Omental fat pad (tissue), 3 donors: ENCODE measurements at regions not wholly inside any gene's neighbourhood (a gene's known extent, or its start where the extent isn't known, plus 50 kb on each side); places are given as distances from the start of the nearest gene placed in this dataset.

Source experiments
- ATAC-seq: fragments of 150-250 bp; one replicate; pipeline ENCODE4 v1.9.1; 2016; ENCODE audit warnings: mild to moderate bottlenecking, moderate library complexity; ENCODE audit not compliant: low FRiP score
- DNase-seq: peaks from one replicate; pipeline ENCODE4 v3.0.0-alpha.2; 2019; ENCODE audit warnings: low spot score
- TF ChIP-seq, protein P1 (sequence below), 3 donors: fragments of 450-650 bp; IDR thresholded peaks; one replicate each; pipeline ENCODE4 v1.5.1; 2016 to 2017; ENCODE audit warnings: antibody characterized with exemption in 3 of 3, mild to moderate bottlenecking in 3 of 3, moderate library complexity in 2 of 3

DNA sequence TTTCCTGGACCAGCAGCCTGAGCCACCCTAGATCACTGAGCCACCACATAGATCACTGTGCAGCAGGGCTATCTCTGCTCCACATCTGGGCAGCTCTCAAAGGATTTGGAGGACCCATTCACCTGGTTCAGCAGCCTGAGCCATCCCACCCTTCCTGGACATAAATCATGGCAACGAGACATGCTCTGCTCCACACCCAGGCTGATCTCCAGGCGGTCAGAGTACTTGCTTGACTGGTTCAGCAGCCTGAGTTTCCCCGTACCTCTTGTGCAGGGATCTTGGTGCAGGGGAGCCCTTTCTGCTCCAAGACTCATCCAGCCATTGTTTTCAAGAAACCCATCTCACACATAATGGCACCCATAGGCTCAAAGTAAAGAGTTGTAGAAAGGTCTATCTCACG is 195.3 kb downstream of the LIG4 start:
- TF ChIP-seq, protein P1, sequence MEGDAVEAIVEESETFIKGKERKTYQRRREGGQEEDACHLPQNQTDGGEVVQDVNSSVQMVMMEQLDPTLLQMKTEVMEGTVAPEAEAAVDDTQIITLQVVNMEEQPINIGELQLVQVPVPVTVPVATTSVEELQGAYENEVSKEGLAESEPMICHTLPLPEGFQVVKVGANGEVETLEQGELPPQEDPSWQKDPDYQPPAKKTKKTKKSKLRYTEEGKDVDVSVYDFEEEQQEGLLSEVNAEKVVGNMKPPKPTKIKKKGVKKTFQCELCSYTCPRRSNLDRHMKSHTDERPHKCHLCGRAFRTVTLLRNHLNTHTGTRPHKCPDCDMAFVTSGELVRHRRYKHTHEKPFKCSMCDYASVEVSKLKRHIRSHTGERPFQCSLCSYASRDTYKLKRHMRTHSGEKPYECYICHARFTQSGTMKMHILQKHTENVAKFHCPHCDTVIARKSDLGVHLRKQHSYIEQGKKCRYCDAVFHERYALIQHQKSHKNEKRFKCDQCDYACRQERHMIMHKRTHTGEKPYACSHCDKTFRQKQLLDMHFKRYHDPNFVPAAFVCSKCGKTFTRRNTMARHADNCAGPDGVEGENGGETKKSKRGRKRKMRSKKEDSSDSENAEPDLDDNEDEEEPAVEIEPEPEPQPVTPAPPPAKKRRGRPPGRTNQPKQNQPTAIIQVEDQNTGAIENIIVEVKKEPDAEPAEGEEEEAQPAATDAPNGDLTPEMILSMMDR (IDR thresholded peaks at IDR 0.05), result no peak
- no peak for ATAC-seq

GRCh38 chr13:108018371-108018870 is 196.9 kb downstream of the LIG4 start:
- DNase-seq (no peak), ATAC-seq (no peak)
- TF ChIP-seq, protein P1 (IDR thresholded peaks at IDR 0.05), result no peak

More for the DNA sequence above, 195.3 kb downstream of the LIG4 start:
- DNase-seq, result no peak

DNA sequence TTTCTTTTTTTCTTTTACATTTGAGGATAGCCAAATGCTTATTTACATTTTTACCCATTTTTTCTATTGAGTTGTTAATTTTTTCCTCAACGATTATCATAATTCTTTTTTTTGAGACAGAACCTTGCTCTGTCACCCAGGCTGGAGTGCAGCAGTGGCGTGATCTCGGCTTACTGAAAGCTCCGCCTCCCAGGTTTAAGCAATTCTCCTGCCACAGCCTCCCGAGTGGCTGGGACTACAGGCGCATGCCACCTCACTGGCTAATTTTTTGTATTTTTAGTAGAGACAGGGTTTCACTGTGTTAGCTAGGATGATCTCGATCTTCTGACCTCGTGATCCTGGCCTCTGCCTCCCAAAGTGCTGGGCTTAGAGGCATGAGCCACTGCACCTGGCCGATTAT is 208.7 kb downstream of the LIG4 start:
- ATAC-seq (no peak), DNase-seq (no peak)
- TF ChIP-seq, protein P1 (IDR thresholded peaks at IDR 0.05), result no peak

GRCh38 chr13:108005231-108005630 is 210.1 kb downstream of the LIG4 start:
- TF ChIP-seq, protein P1 (IDR thresholded peaks at IDR 0.05), result no peak
- no peak for DNase-seq
- ATAC-seq, result no peak

DNA sequence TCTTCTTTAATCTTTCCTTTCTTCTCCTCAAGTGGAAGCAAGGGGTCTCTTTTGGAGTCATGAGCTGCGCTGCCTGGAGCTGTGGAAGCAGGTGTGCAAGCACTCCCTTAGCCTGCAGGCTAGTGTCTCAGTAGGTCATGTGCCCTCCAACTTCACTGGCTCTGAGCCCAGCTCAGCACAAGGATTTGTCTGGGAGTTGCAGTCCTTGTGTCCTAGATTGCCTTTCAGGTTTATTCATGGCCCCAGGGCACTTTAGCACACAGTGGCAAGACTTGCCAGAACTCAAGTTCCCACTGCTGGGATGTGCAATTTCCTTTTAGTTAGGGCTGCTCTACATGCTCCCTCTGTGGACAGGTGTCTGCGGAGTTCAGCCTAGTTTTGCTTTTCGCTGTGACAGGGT is 211.7 kb downstream of the LIG4 start:
- no peak for DNase-seq
- TF ChIP-seq, protein P1 (IDR thresholded peaks at IDR 0.05), result no peak
- no peak for ATAC-seq

DNA sequence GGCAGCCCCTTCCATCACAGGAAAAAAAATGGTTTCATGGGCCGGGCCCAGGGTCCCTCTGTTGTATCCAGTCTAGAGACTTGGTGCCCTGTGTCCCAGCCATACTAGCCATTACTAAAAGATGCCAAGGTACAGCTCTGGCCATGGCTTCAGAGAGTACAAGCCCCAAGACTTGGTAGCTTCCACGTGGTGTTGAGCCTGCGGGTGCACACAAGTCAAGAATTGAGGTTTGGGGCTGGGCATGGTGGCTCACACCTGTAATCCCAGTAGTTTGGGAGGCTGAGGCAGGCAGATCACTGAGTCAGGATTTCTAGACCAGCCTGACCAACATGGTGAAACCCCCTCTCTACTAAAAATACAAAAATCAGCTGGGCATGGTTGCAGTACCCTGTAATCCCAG is 214.3 kb downstream of the LIG4 start:
- ATAC-seq, result no peak
- TF ChIP-seq, protein P1 (IDR thresholded peaks at IDR 0.05), result no peak
- no peak for DNase-seq

GRCh38 chr13:107999751-108000150 is 215.6 kb downstream of the LIG4 start:
- TF ChIP-seq, protein P1 (IDR thresholded peaks at IDR 0.05), result no peak
- DNase-seq (no peak), ATAC-seq (no peak)
